Limb (tissue), 2 donors: ENCODE measurements at regions not wholly inside any gene's neighbourhood (a gene's known extent, or its start where the extent isn't known, plus 50 kb on each side); places are given as distances from the start of the nearest gene placed in this dataset.

Experiments used
- DNase-seq, 2 donors: peaks; one replicate each; pipeline ENCODE4 v3.0.0-alpha.2; 2016; ENCODE audit errors: extremely low spot score in 2 of 2

- peak in 1 of 2 donors; percentile 36 for DNase-seq
These were observed 443.4 kb downstream of the BCOR start for GRCh38 chrX:39654183-39654925.

- DNase-seq: no peak
These were observed 442.8 kb downstream of the BCOR start for GRCh38 chrX:39654952-39655351.

- DNase-seq: no peak
These were observed 436.4 kb downstream of the BCOR start for GRCh38 chrX:39661116-39661907.

- no peak for DNase-seq
These were observed 431.8 kb downstream of the BCOR start for GRCh38 chrX:39665830-39666518.

GRCh38 chrX:39667191-39667590 lies 430.6 kb downstream of the BCOR start:
- no peak for DNase-seq

- no peak for DNase-seq
These were observed 429.8 kb downstream of the BCOR start for GRCh38 chrX:39667736-39668482.

GRCh38 chrX:39669668-39670067 lies 428.1 kb downstream of the BCOR start:
- no peak for DNase-seq

- DNase-seq: no peak
These were observed 427.5 kb downstream of the BCOR start for GRCh38 chrX:39670281-39670680.

GRCh38 chrX:39672405-39672804 lies 425.4 kb downstream of the BCOR start:
- no peak for DNase-seq

GRCh38 chrX:39674490-39675161 lies 423.1 kb downstream of the BCOR start:
- no peak for DNase-seq

GRCh38 chrX:39675162-39675553 lies 422.6 kb downstream of the BCOR start:
- no peak for DNase-seq

- no peak for DNase-seq
These were observed 422.1 kb downstream of the BCOR start for GRCh38 chrX:39675619-39676018.

- no peak for DNase-seq
These were observed 421.3 kb downstream of the BCOR start for GRCh38 chrX:39676434-39676833.

- no peak for DNase-seq
These were observed 420.2 kb downstream of the BCOR start for GRCh38 chrX:39677585-39677977.

- DNase-seq: peak in 1 of 2 donors; percentile 34
These were observed 419.6 kb downstream of the BCOR start for GRCh38 chrX:39677978-39678791.

- DNase-seq: no peak
These were observed 418.8 kb downstream of the BCOR start for GRCh38 chrX:39678914-39679313.

- no peak for DNase-seq
These were observed 418.1 kb downstream of the BCOR start for GRCh38 chrX:39679497-39680157.

- no peak for DNase-seq
These were observed 415.9 kb downstream of the BCOR start for GRCh38 chrX:39681885-39682284.

GRCh38 chrX:39682778-39683177 lies 415.0 kb downstream of the BCOR start:
- no peak for DNase-seq

- no peak for DNase-seq
These were observed 409.6 kb downstream of the BCOR start for GRCh38 chrX:39688219-39688575.
